Breast epithelium (tissue), 3 donors: ENCODE measurements at regions not wholly inside any gene's neighbourhood (a gene's known extent, or its start where the extent isn't known, plus 50 kb on each side); places are given as distances from the start of the nearest gene placed in this dataset.

Source experiments
- POLR2A ChIP-seq: fragments of 450-650 bp; IDR thresholded peaks from one replicate; pipeline ENCODE4 v1.6.1; 2016; ENCODE audit warnings: antibody characterized with exemption, mild to moderate bottlenecking, moderate library complexity
- TF ChIP-seq, protein P1 (sequence below), 3 donors: fragments of 450-650 bp; IDR thresholded peaks; one replicate each; pipeline ENCODE4 v1.5.1; 2016 to 2017; ENCODE audit warnings: antibody characterized with exemption in 3 of 3, mild to moderate bottlenecking in 3 of 3, moderate library complexity in 3 of 3

DNA sequence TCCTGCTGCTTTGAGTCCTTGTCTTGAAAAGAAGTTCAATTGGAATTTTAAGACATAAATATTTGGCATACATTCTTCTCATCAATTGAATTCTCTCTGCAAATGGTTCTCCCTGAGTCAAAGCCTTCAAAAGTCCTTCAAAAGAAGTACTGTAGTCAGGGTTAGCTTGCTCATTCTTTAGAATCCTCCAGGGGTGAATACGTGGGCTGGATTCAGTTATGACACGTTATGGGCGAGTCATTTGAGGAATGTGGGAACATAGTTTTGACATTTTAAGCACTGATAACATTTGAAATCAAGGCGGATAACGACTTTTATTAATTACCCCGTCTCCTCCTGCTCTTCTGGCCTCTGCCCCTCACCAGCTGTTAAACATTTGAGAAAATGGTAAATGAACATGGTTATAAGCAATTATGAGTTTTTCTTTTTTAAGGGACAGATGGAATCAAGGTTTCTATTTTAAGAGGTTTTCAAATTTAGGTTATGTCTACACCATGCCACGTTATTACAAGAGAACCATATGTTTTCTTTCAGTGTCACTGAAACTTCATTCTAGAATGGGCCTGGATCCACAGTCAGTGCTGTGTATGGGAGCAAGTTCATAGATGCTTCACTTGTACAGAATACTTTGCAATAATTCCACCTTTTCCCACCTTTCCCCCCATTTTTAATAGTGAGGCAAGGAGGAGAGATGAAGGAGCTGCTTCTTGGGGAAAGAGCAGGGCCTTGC, 273.1 kb downstream of the TSN start:
- TF ChIP-seq POLR2A = no peak
- TF ChIP-seq, protein P1, sequence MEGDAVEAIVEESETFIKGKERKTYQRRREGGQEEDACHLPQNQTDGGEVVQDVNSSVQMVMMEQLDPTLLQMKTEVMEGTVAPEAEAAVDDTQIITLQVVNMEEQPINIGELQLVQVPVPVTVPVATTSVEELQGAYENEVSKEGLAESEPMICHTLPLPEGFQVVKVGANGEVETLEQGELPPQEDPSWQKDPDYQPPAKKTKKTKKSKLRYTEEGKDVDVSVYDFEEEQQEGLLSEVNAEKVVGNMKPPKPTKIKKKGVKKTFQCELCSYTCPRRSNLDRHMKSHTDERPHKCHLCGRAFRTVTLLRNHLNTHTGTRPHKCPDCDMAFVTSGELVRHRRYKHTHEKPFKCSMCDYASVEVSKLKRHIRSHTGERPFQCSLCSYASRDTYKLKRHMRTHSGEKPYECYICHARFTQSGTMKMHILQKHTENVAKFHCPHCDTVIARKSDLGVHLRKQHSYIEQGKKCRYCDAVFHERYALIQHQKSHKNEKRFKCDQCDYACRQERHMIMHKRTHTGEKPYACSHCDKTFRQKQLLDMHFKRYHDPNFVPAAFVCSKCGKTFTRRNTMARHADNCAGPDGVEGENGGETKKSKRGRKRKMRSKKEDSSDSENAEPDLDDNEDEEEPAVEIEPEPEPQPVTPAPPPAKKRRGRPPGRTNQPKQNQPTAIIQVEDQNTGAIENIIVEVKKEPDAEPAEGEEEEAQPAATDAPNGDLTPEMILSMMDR (IDR thresholded peaks at IDR 0.05) = no peak
